ENCODE measurements at regions not wholly inside any gene's neighbourhood (a gene's known extent, or its start where the extent isn't known, plus 50 kb on each side); places are given as distances from the start of the nearest gene placed in this dataset.

DNA sequence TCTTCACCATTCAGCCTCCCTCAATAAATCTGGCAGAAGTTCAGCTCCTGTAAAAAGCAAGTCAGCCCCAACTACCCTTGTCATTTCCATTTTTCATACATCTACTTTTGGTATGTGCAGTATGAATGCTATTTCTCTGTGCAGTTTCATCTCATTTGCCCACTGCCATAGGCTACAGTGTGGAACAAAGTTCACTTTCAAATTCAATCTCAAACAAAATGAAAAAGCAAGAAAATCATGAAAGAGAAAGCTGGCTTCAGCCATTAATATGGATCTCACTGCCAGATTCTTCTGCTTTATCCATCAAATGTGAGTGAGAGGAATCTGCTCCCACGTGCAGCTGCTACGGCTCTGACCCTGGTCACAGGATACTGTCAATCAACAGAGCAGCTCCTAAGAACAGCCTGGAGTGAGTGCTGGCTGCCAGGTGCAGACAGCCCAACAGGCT is 494.2 kb downstream of the ZNF608 start:
- no peak for DNase-seq

DNA sequence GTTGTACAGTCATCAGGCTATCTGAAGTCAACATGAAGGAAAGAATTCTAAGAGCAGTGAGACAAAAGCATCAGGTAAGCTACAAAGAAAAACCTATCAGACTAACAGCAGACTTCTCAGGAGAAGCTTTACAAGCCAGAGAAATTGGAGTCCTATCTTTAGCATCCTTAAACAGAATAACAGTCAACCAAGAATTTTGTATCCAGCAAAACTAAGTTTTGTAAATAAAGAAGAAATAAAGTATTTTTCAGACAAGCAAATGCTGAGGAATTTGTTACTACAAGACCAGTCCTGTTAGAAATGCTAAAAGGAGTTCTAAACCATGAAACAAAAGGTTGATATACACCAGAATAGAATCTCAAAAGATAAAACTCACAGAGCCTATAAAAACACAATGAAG is 501.2 kb downstream of the ZNF608 start:
- DNase-seq: no peak

DNA sequence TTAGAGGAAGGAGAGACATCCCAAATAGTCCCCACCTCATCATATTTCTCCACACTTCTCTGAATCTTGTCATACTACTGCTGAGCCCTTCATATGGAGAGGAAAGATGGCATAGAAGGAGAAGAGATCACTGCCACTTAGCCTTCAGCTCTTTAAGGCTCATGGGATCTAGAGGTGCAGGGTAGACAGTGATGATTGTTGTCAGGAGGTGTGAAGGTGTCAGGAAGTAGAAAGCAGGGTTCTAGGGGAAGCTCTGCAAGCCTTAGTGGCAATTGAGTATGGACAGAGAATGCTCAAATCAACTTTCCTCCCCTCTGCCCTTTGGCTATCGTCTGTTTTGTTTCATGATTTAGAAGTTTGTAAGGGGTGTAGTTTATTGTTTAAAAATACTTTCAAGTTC is 505.7 kb downstream of the ZNF608 start:
- DNase-seq: no peak

DNA sequence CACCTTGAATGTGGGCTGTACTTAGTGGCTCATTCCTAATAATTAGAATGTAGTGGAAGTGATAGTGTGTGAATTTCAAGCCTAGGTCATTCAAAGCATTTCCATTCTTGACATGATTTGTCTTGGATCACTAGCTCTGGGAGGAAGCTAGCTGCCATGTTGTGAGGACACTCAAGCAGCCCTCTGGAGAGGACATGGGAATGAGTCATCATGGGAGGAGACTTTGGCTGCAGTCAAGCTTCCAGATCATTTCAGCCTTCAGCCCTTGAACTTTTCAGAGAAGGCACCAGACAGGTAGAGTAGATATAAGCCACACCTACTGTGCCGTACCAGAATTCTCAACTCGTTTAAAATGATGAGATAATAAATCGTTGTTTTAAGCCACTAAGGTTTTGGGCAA is 506.9 kb downstream of the ZNF608 start:
- no peak for DNase-seq

DNA sequence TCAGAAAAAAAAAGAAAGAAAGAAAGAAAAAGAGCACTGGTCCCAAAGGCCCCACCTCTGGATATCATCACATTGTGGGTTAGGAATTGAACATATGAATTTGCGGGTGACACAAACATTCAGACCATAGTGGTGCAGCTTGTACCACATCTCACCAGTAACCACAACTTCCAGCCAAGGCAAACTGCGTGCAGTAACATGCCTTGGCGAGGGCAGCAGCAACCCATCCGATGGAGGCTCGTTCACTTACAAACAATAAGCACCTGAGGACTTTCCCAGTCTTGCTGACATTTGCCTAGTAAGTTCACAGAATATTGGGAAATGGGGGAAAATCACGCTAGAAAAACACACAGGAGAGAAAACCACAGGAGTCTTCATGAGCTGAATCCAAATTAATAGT is 508.1 kb downstream of the ZNF608 start:
- no peak for DNase-seq

DNA sequence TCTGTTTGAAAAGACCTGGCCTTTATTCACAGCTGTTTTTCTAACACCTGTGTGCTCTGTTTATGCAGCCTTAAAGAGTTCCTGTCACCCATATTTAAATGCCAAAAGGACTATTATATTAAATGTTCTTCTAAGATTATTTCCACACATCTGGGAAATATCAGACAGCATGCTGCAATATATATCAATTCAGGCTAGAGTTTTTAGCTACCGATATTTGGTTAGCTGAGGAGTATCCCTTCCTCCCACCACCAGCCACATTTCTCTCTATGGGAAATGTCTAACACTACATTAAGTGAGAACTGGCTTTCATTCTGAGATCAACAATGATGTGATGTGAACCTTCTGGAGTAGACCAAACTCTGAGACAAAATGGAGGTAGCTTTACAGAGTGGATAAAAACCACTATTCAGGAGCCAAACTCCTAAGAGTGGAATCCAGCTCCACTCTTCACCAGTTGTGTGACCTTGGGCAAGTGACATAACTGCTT is 509.2 kb downstream of the ZNF608 start:
- DNase-seq: no peak

DNA sequence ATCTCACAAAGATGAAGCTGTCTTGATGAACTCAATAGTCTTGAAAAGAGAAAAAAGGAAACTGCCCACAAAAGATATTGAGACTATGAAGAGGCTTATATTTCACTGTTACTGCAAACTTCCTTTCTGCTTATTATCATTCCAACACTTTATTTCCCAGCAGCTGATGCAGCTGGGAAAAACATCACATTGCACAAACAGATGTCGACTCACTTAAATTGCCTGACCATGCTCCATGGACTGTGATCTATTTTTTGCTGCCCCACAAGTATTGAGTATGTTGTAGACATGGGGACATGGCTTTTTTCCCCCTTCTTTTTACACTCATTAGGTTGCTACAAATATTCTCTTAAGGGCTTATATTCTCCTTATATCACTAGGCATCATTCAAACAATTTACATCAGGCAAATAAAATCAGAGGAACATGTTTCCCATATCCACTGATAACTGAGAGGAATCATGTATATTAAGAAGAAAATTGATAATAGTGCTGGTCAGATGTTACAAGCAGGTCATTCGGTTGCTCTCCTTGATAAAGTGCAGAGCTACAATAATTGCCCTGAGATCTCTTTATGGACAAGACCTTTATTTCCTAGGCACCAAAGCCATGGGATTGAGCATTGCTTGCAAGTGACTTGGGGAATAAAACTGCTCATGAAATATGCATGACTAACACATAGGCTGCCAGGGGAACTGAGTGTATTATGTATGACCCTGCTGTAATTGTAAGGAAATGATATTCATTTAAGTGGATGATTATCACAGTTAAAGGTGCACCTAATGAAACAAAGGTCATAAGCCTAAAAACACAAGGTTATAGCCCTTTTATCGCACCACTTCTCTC is 509.9 kb downstream of the ZNF608 start:
- no peak for DNase-seq

DNA sequence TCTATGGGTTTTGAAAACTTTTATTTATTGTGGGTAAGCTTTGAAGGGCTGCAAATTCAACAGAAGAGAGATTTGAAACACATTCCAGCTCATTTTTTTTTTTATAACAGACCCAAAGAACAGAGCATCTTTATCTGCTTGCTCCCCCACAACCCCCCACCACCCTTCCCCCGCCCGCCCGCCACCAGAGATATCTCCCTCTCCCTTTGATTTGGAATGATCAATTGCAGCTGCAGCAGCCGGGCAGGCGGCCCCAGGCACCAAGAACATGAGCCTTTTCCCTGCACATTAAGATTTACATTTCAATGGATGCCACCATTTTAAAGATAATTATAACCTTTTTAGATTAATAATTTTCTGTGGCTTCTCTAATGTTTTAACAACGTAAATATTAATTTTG is 510.9 kb downstream of the ZNF608 start:
- no peak for DNase-seq

DNA sequence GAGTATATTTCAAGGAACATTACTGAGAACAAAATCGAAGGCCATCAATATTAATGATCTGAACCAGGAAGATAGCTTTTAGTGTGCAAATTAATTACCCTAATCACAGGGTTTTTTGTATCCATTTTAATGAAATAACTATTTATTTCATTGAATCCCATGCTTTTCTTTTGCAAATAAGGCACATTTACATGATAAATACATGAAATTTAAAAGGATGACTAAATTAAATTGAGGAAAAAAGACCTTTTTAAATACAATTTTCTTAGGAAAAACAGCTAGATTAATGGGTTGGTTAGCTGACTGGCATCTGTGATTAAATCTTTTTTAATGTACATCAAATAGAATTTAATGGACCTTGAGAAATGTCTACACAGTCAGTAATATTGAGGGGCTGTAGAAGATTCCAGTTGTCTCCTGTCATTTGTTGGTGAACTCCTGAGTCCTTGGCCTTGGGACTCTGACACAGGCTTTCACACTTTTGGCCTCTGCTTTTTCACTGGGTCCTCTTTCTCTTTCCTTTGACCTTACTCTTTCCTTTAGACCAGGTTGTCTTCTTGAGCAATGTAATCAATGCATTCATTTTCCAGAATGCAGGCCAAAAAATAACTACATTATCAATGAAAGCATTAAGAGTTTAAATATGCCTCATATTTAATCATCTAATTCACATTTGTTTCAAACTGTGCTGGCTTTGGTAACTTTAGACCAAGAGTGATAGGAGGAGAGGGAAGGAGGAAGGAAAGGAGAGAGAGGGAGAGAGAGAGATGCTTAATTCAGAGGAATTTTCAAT is 511.5 kb downstream of the ZNF608 start:
- DNase-seq: no peak

DNA sequence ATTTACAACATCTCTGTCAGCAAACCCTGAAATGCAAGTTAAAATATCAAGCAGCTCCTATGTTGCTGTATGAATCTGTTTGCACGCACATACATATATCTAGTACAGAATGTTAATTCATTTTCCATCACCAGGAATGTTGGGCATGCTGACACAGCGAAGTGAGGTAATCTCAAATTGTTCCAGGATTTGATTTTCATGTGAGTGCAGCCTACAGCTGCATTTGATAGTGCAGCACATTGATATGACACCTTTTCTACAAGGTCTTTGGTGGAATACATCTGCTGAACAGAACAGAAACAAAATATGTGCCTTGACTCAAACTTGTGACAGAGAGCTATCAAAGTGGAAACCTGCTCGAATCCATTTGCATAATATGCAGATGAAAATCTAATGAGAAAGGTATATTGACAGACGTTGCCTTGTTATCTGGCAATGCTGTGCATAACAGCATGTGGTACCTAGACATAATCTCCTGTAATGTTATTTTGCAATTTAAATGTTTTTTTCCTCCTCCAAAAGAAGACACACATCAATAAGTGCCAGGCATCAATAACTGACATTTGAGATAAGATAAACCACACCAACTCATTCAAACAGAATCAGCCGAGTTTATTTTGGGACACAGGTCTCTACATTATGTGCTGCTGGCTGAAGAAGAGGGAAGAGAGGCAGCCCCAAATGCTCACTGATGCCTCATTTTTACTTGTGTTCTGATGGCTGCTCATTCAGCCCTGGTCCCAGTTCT is 512.2 kb downstream of the ZNF608 start:
- DNase-seq: no peak

DNA sequence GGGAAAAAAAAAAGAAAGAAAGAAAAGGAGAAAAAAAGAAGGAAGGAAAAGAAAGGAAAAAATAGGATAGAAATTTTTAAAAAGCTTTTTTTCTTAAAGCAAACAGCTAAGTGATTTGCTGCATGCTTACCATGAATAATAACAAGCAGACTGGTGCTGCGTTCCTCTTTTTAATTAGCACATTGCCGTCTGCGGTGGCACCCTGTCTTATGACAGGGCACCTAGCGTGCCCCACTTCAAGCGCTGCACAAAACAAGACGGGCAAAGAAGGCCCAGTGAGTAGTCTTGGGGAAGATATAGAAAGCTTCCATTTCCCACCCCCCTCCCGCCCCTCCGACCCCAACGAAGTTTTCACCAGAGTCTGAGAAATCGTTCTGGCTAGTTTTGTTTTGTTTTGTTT is 513.9 kb downstream of the ZNF608 start:
- no peak for DNase-seq

DNA sequence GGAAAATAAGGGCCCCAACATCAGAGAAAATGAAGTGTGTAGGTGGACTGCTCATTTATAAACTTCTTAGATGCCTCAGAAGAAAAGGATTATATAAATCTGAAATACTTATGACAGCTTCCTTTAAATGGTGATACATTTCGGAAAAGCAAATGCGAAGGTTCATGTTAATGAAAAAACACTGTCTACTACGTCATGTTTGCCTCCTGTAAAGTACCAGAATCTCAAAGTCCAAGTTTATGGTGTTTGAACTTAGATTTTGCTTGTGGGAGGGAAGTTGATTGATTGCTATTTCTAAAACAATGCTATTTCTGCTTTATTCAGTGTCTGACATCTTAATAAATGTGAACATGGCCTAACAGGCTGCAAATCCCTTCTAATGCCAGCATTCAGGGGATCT is 514.6 kb downstream of the ZNF608 start:
- DNase-seq: no peak

DNA sequence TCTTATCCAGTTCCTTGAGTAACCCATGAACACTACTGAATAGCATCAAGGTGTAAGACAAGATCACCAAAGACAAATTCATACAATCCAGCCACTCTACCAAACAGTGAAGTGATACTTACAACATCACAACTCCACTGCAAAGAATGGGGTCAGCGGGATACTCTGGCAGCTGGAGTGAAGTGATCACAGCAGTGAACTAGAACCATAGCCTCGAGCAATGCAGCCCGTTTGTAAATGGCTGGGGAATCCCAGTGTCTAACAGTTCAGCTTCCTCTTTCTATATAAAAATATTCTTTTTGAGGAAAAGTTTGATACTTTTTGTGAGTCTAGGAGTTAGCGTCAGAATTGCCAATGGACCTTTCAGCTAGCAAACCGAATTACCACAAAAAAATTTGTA is 515.2 kb downstream of the ZNF608 start:
- no peak for DNase-seq

DNA sequence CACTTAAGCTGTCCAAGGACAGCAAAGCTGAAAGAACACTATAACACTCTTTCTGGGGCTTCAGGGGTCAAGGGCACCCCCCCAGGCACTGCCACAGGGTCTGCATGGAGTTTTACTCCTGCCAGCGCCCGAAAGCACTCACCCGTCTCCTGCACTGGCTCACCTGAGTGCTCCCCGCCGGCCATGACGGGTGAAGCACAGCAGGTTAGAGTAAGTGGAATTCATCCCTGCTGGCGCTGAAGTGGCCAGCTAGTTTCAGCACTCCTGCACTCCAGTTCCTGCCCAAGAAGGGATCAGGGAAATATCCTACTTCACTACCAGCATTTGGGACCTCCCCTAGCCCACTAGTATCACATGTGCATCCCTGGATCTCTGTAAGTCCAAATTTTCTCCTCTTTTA is 516.0 kb downstream of the ZNF608 start:
- no peak for DNase-seq

DNA sequence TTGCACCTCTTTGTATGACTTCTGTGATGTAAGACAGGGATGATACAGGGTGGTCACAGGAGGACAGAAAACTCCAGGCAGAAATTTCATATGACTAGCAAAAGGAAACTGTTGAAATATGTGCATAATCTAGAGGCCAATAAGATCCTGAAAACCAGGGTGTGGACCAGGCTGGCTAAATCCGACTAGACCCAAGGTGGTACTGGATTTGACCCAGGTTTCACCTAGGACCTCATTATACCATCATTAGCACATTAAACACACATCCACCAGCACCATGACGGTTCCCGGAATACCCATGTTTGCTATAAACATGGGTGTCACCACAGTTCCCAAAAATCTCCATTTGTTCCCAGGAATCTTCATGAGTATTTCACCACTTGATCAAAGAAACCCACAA is 517.1 kb downstream of the ZNF608 start:
- no peak for DNase-seq

DNA sequence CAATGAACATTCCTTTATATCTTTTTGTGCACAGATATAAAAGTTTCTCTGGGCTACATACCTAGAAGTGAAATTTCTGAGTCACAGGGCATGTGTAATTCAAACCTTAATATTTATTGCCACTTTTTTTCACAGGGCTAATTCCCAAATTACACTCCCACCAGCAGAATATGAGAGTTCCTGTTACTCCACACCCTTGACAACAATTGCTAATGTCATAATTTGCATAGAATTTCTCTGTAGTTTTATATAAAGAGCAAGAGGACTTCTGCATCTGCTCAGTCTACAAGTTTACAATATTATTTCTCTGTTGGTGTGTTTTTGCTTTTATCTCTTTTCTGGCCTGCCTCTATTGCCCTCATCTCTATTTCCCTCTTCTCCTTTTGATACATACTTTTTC is 518.5 kb downstream of the ZNF608 start:
- DNase-seq: no peak

DNA sequence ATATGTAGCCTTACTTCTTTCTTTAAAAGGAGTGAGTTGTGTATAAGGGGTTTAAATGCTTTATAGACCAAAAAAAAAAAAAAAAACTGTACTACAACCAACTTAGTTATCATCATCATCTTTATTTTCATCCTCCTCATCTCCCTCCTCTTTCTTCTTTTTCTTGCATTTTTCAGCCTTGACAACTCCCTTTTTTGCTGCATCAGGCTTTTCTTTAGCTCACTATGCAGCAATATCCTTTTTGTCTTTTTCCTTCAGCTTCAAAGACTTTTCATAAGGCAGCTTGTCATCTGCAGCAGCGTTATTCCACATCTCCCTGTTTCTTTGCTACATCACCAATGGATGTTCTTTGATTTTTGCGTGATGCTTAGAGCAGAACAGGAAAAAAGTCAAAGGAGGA is 526.0 kb downstream of the ZNF608 start:
- DNase-seq: no peak

DNA sequence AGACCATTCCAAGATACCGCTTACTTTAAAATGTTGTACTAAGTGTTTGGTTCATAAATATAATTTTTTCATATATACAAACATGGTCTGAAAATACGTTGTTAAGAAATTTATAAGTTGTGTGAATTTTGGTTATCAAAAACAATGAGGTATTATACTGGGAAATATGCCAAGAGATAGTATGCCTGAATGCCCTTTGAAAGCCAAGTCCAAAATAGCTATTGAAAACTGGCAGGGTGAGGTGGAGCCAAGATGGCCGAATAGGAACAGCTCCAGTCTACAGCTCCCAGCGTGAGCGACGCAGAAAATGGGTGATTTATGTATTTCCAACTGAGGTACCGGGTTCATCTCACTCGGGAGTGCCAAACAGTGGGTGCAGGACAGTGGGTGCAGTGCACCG is 533.5 kb downstream of the ZNF608 start:
- no peak for DNase-seq

DNA sequence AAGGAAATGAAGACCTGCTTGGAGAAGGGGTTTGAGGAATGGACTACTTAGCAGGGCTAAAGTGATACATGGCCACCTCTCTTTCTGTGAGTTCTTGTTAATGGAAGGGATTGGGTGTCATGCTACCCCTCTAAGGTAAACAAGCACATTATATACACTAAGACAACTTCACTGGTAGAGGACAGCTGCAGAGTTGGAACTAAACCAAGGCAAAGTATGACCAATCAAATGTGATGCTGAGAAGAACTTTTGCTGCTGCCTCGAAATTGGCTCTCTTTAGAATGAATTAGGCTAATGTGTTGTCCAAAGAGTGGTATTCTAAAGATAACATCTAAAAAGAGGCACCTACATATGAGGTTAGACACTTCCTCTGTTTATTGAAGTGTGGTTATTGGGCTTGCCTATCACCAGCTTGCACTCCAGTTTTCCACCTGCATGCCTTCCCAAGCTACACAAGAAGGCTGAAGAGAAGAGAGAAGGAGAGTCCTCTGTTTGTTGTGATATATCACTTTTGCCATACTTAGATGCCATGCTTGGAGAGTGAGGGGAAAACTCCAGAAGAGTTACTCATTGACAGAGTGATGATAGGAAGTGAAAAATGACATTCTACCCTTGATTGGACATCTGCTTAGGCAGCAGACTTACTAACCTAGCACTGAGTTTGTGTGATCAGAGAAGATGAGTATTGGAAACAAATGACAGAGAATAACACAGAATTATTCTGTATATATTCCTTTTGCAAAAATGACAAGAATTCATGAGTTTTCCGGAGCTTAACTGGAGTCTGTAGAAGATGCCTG is 536.1 kb downstream of the ZNF608 start:
- DNase-seq: no peak

DNA sequence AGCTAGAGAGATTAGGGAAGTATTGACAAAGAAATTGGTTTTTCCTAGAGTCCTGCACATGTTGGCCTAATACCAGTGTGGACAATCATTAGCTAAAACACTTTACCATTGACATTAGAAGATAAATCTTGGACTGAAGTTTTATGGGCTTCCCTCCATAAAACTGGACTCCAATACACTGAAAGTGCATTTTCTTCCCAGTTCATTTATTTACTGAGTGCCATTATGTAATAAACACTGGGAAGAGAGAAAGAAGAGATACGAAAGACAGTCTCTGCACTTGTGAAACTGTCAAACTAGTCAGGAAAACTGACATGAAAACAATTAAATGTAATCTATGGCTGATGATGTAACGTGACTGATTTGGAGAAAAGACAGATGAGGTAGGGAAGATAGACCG is 539.3 kb downstream of the ZNF608 start:
- no peak for DNase-seq

DNA sequence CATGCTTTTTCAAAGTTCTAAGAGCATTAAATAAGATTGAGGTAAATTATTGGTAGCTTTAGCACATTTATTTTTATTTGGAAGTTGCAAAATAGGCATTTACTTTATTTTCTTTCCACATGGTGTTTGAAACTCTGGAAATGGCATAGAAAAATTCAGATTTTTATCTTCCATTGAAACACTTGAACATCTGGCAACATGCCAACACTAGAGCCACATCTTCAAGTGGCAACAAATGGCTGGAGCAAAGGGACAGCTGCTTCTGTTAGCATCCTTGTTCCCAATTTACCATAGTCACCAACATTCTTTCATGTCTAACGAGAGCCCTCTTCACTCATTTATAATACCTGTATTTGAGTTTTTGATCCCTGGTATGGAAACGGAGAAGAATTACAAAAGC is 539.9 kb downstream of the ZNF608 start:
- no peak for DNase-seq

DNA sequence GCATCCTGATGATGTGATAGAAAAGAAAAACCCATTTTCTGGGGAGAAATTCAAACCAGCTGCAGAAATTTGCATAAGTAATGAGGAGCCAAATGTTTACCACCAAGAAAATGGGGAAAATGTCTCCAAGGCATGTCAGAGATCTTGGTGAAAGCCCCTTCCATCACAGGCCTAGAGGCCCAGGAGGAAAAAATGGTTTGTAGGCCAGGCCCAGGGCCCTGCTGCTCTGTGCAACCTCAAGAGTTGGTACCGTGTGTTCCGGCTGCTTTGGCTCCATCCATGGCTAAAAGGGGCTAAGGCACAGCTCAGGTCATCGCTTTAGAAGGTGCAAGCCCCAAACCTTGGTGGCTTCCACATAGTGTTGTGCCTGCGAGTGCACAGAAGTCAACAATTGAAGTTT is 543.1 kb downstream of the ZNF608 start:
- no peak for DNase-seq

DNA sequence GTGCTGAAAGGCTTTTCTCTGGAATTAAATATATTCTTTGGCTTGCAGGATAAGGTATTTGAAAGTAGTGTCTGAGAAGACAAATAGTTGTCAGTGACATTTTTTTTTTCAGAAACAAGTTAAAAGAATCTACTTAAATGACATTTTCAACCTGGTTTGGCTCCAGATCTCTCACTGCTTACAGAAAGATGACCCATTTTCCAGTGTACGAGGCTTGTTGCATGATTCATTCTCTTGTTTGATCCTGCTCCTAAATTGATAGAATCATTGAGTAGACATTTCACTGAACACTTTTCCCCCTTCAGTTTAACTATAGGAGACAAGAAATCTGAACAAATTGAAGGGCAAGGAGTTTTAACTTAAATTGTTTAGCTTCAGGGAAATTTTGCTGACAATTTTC is 546.1 kb downstream of the ZNF608 start:
- DNase-seq: no peak

Measured in CD4-positive, alpha-beta T cell treated with Interferon gamma for 1 hour (primary cell).